ENCODE measurements at regions not wholly inside any gene's neighbourhood (a gene's known extent, or its start where the extent isn't known, plus 50 kb on each side); places are given as distances from the start of the nearest gene placed in this dataset.

DNA sequence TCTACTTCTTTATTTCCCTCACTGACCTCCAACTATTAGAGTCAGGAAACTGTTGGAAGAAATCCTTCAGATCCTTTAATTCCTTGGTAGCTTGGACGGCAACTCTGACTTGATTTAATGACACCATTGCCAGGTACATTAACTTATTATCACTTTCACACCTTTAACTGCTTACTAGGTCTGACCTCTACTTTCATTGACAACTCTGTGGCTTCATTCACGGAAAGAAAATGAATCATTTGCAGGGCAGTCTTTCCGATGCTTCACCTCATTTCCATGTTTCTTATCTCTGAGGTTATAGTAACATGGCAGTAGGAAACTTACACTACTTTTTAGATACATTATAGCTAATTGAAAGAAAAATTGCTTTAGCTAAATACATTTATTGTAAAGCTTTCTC is 82.6 kb upstream of the PDGFD start:
- Histone ChIP-seq H3K27ac (no peak overlapping the region), H3K4me3 (no peak overlapping the region)
- DNase-seq (ENCODE audit: low spot score), result no peak
- TF ChIP-seq, protein P1, sequence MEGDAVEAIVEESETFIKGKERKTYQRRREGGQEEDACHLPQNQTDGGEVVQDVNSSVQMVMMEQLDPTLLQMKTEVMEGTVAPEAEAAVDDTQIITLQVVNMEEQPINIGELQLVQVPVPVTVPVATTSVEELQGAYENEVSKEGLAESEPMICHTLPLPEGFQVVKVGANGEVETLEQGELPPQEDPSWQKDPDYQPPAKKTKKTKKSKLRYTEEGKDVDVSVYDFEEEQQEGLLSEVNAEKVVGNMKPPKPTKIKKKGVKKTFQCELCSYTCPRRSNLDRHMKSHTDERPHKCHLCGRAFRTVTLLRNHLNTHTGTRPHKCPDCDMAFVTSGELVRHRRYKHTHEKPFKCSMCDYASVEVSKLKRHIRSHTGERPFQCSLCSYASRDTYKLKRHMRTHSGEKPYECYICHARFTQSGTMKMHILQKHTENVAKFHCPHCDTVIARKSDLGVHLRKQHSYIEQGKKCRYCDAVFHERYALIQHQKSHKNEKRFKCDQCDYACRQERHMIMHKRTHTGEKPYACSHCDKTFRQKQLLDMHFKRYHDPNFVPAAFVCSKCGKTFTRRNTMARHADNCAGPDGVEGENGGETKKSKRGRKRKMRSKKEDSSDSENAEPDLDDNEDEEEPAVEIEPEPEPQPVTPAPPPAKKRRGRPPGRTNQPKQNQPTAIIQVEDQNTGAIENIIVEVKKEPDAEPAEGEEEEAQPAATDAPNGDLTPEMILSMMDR (IDR thresholded peaks at IDR 0.05), result no peak

DNA sequence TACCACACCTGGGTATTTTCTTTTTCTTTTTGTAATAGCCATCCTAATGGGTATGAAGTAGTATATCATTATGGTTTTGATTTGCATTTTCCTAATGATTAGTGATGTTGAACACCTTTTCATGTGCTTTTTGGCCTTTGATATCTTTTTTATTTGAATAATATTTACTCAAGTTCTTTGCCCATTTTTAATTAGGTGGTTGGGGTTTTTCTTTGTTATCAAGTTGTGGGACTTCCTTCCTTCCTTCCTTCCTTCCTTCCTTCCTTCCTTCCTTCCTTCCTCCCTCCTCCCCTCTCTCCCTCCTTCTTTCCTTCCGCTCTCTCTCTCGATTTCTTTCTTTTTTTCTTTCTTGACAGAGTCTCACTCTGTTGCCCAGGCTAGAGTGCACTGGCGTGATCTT is 75.0 kb upstream of the PDGFD start:
- no peak for DNase-seq (ENCODE audit: low spot score)
- TF ChIP-seq, protein P1 (IDR thresholded peaks at IDR 0.05), result no peak
- no peak overlapping the region for H3K4me3 ChIP-seq
- H3K27ac ChIP-seq, result no peak overlapping the region

GRCh38 chr11:104225047-104225446 is 61.1 kb upstream of the PDGFD start:
- no peak overlapping the region for H3K27ac ChIP-seq
- no peak for DNase-seq (ENCODE audit: low spot score)
- no peak overlapping the region for H3K4me3 ChIP-seq
- TF ChIP-seq, protein P1 (IDR thresholded peaks at IDR 0.05), result no peak

DNA sequence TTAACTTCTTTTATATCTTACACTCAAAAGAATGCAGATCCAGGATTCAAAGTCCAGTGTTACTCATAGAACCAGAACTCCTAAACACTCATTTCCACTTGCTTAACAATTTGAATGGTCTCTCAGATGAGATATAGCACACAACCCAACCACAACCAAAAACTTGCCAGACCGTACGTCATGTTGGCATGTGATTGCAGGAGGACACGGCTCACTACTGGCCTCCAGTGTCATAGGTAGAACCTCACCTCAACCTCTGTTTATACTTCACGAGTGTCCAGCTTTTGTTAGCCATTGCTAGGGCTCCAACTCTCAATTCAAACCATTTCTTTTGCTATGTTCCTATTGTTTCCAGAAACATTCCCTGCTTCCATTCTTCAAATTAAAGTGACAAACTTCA is 58.5 kb upstream of the PDGFD start:
- Histone ChIP-seq H3K27ac (no peak overlapping the region), H3K4me3 (no peak overlapping the region)
- no peak for DNase-seq (ENCODE audit: low spot score)
- TF ChIP-seq, protein P1 (IDR thresholded peaks at IDR 0.05), result no peak

GRCh38 chr11:104221455-104221854 is 57.5 kb upstream of the PDGFD start:
- TF ChIP-seq, protein P1 (IDR thresholded peaks at IDR 0.05), result no peak
- no peak overlapping the region for H3K4me3 ChIP-seq
- no peak for DNase-seq (ENCODE audit: low spot score)
- no peak overlapping the region for H3K27ac ChIP-seq

- no peak for DNase-seq (ENCODE audit: low spot score)
- TF ChIP-seq, protein P1 (IDR thresholded peaks at IDR 0.05), result no peak
- no peak overlapping the region for H3K27ac ChIP-seq
- H3K4me3 ChIP-seq, result no peak overlapping the region
These were observed 55.1 kb upstream of the PDGFD start for GRCh38 chr11:104219096-104219495.

DNA sequence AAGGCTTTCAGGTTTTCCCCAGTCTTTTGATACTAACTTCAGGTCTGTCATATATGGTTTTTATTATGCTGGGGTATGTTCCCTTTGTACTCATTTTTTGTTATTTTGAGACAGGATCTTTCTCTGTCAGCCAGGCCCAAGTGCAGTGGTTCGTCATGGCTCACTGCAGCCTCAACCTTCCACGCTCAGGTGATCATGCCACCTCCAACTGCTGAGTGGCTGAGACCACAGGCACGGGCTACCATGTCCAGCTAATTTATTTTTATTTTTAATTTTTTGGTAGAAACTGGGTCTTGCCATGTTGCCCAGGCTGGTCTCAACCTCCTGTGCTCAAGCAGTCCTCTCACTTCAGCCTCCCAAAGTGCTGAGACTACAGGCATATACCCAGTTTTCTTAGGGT is 50.6 kb upstream of the PDGFD start:
- H3K27ac ChIP-seq, result no peak overlapping the region
- TF ChIP-seq, protein P1 (IDR thresholded peaks at IDR 0.05), result no peak
- H3K4me3 ChIP-seq, result no peak overlapping the region
- no peak for DNase-seq (ENCODE audit: low spot score)

Data from coronary artery (tissue), 2 donors.